HG03342 (cell line): ENCODE measurements at regions not wholly inside any gene's neighbourhood (a gene's known extent, or its start where the extent isn't known, plus 50 kb on each side); places are given as distances from the start of the nearest gene placed in this dataset.
"Not testable (repeated sequence)": the region's sequence is repeated elsewhere in the genome, so short reads cannot be mapped to it uniquely, and the experiment has no call there.

Experiments
- ATAC-seq: cut with Tn5 transposase; IDR thresholded peaks from one replicate; pipeline ENCODE4 v1.9.1; 2021; ENCODE audit warnings: mild to moderate bottlenecking, moderate library complexity; ENCODE audit not compliant: unreplicated experiment

- no peak for ATAC-seq
These were observed 304.0 kb upstream of the TARS1 start for GRCh38 chr5:33136785-33137184.

GRCh38 chr5:33138145-33138544 lies 302.6 kb upstream of the TARS1 start:
- not testable (repeated sequence) for ATAC-seq

- no peak for ATAC-seq
These were observed 297.2 kb upstream of the TARS1 start for GRCh38 chr5:33143405-33144123.

- ATAC-seq, result no peak
These were observed 293.9 kb upstream of the TARS1 start for GRCh38 chr5:33146881-33147280.

GRCh38 chr5:33148076-33148513 lies 292.7 kb upstream of the TARS1 start:
- ATAC-seq, result no peak

GRCh38 chr5:33153372-33153771 lies 287.4 kb upstream of the TARS1 start:
- ATAC-seq, result no peak

- no peak for ATAC-seq
These were observed 286.9 kb upstream of the TARS1 start for GRCh38 chr5:33153831-33154230.

GRCh38 chr5:33160871-33161270 lies 279.9 kb upstream of the TARS1 start:
- no peak for ATAC-seq

GRCh38 chr5:33161421-33161820 lies 279.3 kb upstream of the TARS1 start:
- ATAC-seq, result no peak

- no peak for ATAC-seq
These were observed 278.7 kb upstream of the TARS1 start for GRCh38 chr5:33162057-33162456.

GRCh38 chr5:33166522-33166921 lies 274.2 kb upstream of the TARS1 start:
- no peak for ATAC-seq

GRCh38 chr5:33166948-33167347 lies 273.8 kb upstream of the TARS1 start:
- ATAC-seq, result no peak

- no peak for ATAC-seq
These were observed 273.2 kb upstream of the TARS1 start for GRCh38 chr5:33167541-33167940.

- ATAC-seq, result no peak
These were observed 270.4 kb upstream of the TARS1 start for GRCh38 chr5:33170411-33170810.

GRCh38 chr5:33174383-33174782 lies 266.4 kb upstream of the TARS1 start:
- no peak for ATAC-seq

- ATAC-seq, result no peak
These were observed 261.5 kb upstream of the TARS1 start for GRCh38 chr5:33179301-33179700.

GRCh38 chr5:33180900-33181299 lies 259.9 kb upstream of the TARS1 start:
- no peak for ATAC-seq

GRCh38 chr5:33182986-33183385 lies 257.8 kb upstream of the TARS1 start:
- no peak for ATAC-seq

GRCh38 chr5:33184367-33184766 lies 256.4 kb upstream of the TARS1 start:
- no peak for ATAC-seq

- ATAC-seq, result no peak
These were observed 252.7 kb upstream of the TARS1 start for GRCh38 chr5:33188089-33188488.

GRCh38 chr5:33194914-33195313 lies 245.9 kb upstream of the TARS1 start:
- no peak for ATAC-seq

- no peak for ATAC-seq
These were observed 245.2 kb upstream of the TARS1 start for GRCh38 chr5:33195431-33196165.
